ENCODE measurements at regions not wholly inside any gene's neighbourhood (a gene's known extent, or its start where the extent isn't known, plus 50 kb on each side); places are given as distances from the start of the nearest gene placed in this dataset.

- no peaks in the 10 kb centered on the region for H3K4me1 ChIP-seq (ENCODE audit: control insufficient read depth in 3 of 3, insufficient read depth in 3 of 3, low read length in 3 of 3)
- peaks cover 13 to 35% (median 21%) of the 10 kb centered on the region in 3 donors for H3K27me3 ChIP-seq (ENCODE audit: control insufficient read depth in 3 of 3, insufficient read depth in 3 of 3, low read length in 3 of 3)
- H3K4me3 ChIP-seq (ENCODE audit: low read length in 3 of 3) = no peak overlapping the region
- H3K9ac ChIP-seq (ENCODE audit: low read depth in 1 of 3, low read length in 3 of 3) = no peak overlapping the region
- no peaks in the 10 kb centered on the region for H3K36me3 ChIP-seq (ENCODE audit: control insufficient read depth in 3 of 3, insufficient read depth in 3 of 3, low read length in 3 of 3)
- no peaks in the 10 kb centered on the region for H3K9me3 ChIP-seq (ENCODE audit: control insufficient read depth in 3 of 3, low read length in 3 of 3)
- no peak overlapping the region for H3K27ac ChIP-seq (ENCODE audit: low read depth, low read length)
These were observed 153.0 kb upstream of the MYL2 start for GRCh38 chr12:111073370-111073769.

- H3K27ac ChIP-seq (ENCODE audit: low read depth, low read length) = no peak overlapping the region
- no peaks in the 10 kb centered on the region for H3K9me3 ChIP-seq (ENCODE audit: control insufficient read depth in 3 of 3, low read length in 3 of 3)
- H3K36me3 ChIP-seq (ENCODE audit: control insufficient read depth in 3 of 3, insufficient read depth in 3 of 3, low read length in 3 of 3) = no peaks in the 10 kb centered on the region
- H3K9ac ChIP-seq (ENCODE audit: low read depth in 1 of 3, low read length in 3 of 3) = no peak overlapping the region
- H3K4me3 ChIP-seq (ENCODE audit: low read length in 3 of 3) = no peak overlapping the region
- H3K4me1 ChIP-seq (ENCODE audit: control insufficient read depth in 3 of 3, insufficient read depth in 3 of 3, low read length in 3 of 3) = peaks cover 0 to 2% (median 0%) of the 10 kb centered on the region in 3 donors
- peaks cover 13 to 33% (median 21%) of the 10 kb centered on the region in 3 donors for H3K27me3 ChIP-seq (ENCODE audit: control insufficient read depth in 3 of 3, insufficient read depth in 3 of 3, low read length in 3 of 3)
These were observed 151.9 kb upstream of the MYL2 start for GRCh38 chr12:111072299-111072698.

DNA sequence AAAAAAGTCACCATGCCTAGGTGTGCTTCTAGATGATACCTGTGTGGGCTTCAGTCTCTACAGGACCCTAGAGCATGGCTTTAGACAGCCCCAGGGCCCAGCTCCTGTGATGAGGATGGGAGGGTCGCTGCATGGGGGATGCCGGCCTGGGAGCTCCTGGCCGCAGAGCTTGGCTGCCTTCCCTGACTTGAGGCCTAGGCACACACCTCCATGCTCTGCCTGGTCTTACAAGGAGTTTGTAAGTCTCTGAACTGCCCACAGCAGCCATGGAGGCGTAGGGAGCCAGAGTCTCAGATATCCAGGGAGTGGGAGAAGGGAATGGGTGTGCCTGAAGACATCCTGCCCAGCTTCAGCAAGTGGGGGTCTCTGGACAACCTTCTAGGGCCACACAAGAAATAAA lies 149.5 kb upstream of the MYL2 start:
- no peak overlapping the region for H3K9ac ChIP-seq (ENCODE audit: low read depth in 1 of 3, low read length in 3 of 3)
- H3K9me3 ChIP-seq (ENCODE audit: control insufficient read depth in 3 of 3, low read length in 3 of 3) = no peaks in the 10 kb centered on the region
- peaks cover 0 to 2% (median 0%) of the 10 kb centered on the region in 3 donors for H3K4me1 ChIP-seq (ENCODE audit: control insufficient read depth in 3 of 3, insufficient read depth in 3 of 3, low read length in 3 of 3)
- no peak overlapping the region for H3K27ac ChIP-seq (ENCODE audit: low read depth, low read length)
- H3K27me3 ChIP-seq (ENCODE audit: control insufficient read depth in 3 of 3, insufficient read depth in 3 of 3, low read length in 3 of 3) = peaks cover 7 to 25% (median 21%) of the 10 kb centered on the region in 3 donors
- no peaks in the 10 kb centered on the region for H3K36me3 ChIP-seq (ENCODE audit: control insufficient read depth in 3 of 3, insufficient read depth in 3 of 3, low read length in 3 of 3)
- no peak overlapping the region for H3K4me3 ChIP-seq (ENCODE audit: low read length in 3 of 3)

GRCh38 chr12:111068290-111068689 lies 147.9 kb upstream of the MYL2 start:
- Histone ChIP-seq H3K27me3 (ENCODE audit: control insufficient read depth in 3 of 3, insufficient read depth in 3 of 3, low read length in 3 of 3) (peaks cover 7 to 19% (median 16%) of the 10 kb centered on the region in 3 donors), H3K9me3 (ENCODE audit: control insufficient read depth in 3 of 3, low read length in 3 of 3) (no peaks in the 10 kb centered on the region), H3K4me1 (ENCODE audit: control insufficient read depth in 3 of 3, insufficient read depth in 3 of 3, low read length in 3 of 3) (peaks cover 0 to 2% (median 0%) of the 10 kb centered on the region in 3 donors), H3K4me3 (ENCODE audit: low read length in 3 of 3) (no peak overlapping the region), H3K27ac (ENCODE audit: low read depth, low read length) (no peak overlapping the region), H3K36me3 (ENCODE audit: control insufficient read depth in 3 of 3, insufficient read depth in 3 of 3, low read length in 3 of 3) (no peaks in the 10 kb centered on the region), H3K9ac (ENCODE audit: low read depth in 1 of 3, low read length in 3 of 3) (no peak overlapping the region)

DNA sequence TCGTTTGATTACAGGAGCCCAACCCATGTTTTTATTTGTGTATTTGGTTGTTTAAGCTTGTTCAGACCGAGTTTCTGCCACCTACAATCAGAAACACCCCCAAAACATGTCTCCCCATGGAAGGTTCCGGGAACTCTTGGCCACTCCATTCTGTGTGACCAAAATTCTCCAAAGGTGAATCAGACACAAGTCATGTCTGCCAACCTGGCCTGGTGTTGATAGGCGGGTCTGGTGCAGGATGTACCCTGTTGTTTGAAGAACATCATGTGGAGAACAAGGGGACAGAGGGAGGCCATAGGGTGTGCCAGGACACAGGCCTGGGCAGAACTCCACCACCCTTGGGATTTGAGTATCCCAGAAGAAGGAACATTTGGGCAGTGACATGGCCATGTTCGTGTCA lies 147.1 kb upstream of the MYL2 start:
- H3K9me3 ChIP-seq (ENCODE audit: control insufficient read depth in 3 of 3, low read length in 3 of 3) = no peaks in the 10 kb centered on the region
- no peak overlapping the region for H3K9ac ChIP-seq (ENCODE audit: low read depth in 1 of 3, low read length in 3 of 3)
- no peak overlapping the region for H3K27ac ChIP-seq (ENCODE audit: low read depth, low read length)
- H3K4me3 ChIP-seq (ENCODE audit: low read length in 3 of 3) = no peak overlapping the region
- H3K36me3 ChIP-seq (ENCODE audit: control insufficient read depth in 3 of 3, insufficient read depth in 3 of 3, low read length in 3 of 3) = no peaks in the 10 kb centered on the region
- H3K27me3 ChIP-seq (ENCODE audit: control insufficient read depth in 3 of 3, insufficient read depth in 3 of 3, low read length in 3 of 3) = peaks cover 6 to 18% (median 14%) of the 10 kb centered on the region in 3 donors
- peaks cover 0 to 2% (median 0%) of the 10 kb centered on the region in 3 donors for H3K4me1 ChIP-seq (ENCODE audit: control insufficient read depth in 3 of 3, insufficient read depth in 3 of 3, low read length in 3 of 3)

DNA sequence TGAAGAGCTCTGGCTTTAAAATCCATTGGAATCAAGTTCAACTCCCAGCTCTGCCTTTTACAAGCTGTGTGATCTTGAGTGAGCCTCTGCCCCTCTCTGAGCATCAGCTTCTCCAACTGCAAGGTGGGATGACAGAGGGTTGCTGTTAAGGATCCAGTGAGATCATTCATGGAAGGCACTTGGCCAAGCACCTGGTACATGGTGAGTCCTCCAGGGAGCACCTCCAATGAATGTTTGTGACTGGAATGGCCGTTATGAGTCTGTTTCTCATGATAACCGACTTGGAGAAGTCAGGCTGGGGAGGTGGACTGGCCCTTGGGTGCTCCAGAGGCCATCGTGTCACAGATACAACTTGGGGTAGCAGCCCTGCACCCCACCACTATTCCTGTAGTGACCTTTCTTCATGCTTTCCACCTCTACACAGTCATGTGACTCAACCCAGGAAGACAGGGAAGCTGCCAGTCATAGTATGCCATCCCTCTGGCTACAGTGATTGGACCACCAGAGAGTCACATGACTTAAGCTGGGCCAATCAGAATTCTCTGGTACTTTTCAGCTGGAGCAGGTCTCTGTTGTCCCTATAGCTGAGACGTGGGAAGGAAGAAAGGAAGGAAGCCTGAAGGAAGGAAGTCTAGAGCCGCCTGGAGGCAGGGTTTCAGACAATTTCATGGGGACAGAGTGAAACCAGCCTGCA lies 146.5 kb upstream of the MYL2 start:
- Histone ChIP-seq H3K27ac (ENCODE audit: low read depth, low read length) (no peak overlapping the region), H3K27me3 (ENCODE audit: control insufficient read depth in 3 of 3, insufficient read depth in 3 of 3, low read length in 3 of 3) (peaks cover 4 to 15% (median 14%) of the 10 kb centered on the region in 3 donors), H3K4me1 (ENCODE audit: control insufficient read depth in 3 of 3, insufficient read depth in 3 of 3, low read length in 3 of 3) (peaks cover 0 to 2% (median 0%) of the 10 kb centered on the region in 3 donors), H3K9me3 (ENCODE audit: control insufficient read depth in 3 of 3, low read length in 3 of 3) (no peaks in the 10 kb centered on the region), H3K4me3 (ENCODE audit: low read length in 3 of 3) (no peak overlapping the region), H3K36me3 (ENCODE audit: control insufficient read depth in 3 of 3, insufficient read depth in 3 of 3, low read length in 3 of 3) (no peaks in the 10 kb centered on the region), H3K9ac (ENCODE audit: low read depth in 1 of 3, low read length in 3 of 3) (no peak overlapping the region)

DNA sequence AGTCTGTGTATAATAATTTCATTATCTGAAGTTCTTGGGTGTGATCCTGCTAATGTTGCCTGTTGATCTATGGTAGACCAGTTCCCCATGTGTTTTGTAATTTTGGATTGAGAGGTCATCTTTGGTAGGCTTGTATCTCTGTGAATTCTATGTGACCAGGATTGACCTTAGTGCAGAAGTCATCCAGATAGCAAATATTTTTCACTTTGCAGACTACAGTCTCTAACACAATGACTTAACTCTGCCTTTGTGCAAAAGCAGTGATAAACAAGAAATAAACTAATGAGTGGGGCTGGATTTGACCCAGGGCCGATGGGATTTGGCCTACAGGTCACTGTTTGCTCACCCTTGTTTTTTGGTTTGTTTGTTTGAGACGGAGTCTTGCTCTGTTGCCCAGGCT lies 144.6 kb upstream of the MYL2 start:
- Histone ChIP-seq H3K4me3 (ENCODE audit: low read length in 3 of 3) (no peak overlapping the region), H3K27me3 (ENCODE audit: control insufficient read depth in 3 of 3, insufficient read depth in 3 of 3, low read length in 3 of 3) (peaks cover 4 to 13% (median 9%) of the 10 kb centered on the region in 3 donors), H3K9ac (ENCODE audit: low read depth in 1 of 3, low read length in 3 of 3) (no peak overlapping the region), H3K9me3 (ENCODE audit: control insufficient read depth in 3 of 3, low read length in 3 of 3) (no peaks in the 10 kb centered on the region), H3K4me1 (ENCODE audit: control insufficient read depth in 3 of 3, insufficient read depth in 3 of 3, low read length in 3 of 3) (peaks cover 0 to 2% (median 0%) of the 10 kb centered on the region in 3 donors), H3K27ac (ENCODE audit: low read depth, low read length) (no peak overlapping the region), H3K36me3 (ENCODE audit: control insufficient read depth in 3 of 3, insufficient read depth in 3 of 3, low read length in 3 of 3) (no peaks in the 10 kb centered on the region)

DNA sequence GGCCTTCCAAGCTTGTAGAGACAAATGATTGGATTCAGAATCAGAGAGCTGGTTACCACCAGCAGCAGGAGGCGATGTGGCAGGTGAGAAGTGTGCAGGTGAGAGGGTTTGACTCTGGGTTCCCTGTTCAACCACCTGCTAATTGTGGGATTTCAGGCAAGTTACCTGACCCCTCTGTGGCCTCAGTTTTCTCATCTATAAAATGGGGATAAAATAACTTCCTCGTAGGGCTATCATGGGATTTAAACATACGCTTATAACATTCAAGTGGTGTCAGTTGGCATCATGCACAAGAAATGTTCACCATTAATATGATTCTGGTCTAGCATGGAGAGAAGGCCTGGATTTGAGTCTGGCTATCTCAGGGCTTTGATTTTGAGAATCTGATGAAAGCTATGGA lies 143.8 kb upstream of the MYL2 start:
- Histone ChIP-seq H3K4me1 (ENCODE audit: control insufficient read depth in 3 of 3, insufficient read depth in 3 of 3, low read length in 3 of 3) (peaks cover 0 to 2% (median 0%) of the 10 kb centered on the region in 3 donors), H3K27ac (ENCODE audit: low read depth, low read length) (no peak overlapping the region), H3K27me3 (ENCODE audit: control insufficient read depth in 3 of 3, insufficient read depth in 3 of 3, low read length in 3 of 3) (peaks cover under 1 to 6% (median 4%) of the 10 kb centered on the region in 3 donors), H3K9me3 (ENCODE audit: control insufficient read depth in 3 of 3, low read length in 3 of 3) (no peaks in the 10 kb centered on the region), H3K36me3 (ENCODE audit: control insufficient read depth in 3 of 3, insufficient read depth in 3 of 3, low read length in 3 of 3) (no peaks in the 10 kb centered on the region), H3K4me3 (ENCODE audit: low read length in 3 of 3) (no peak overlapping the region), H3K9ac (ENCODE audit: low read depth in 1 of 3, low read length in 3 of 3) (no peak overlapping the region)

GRCh38 chr12:111063295-111064026 lies 143.1 kb upstream of the MYL2 start:
- Histone ChIP-seq H3K36me3 (ENCODE audit: control insufficient read depth in 3 of 3, insufficient read depth in 3 of 3, low read length in 3 of 3) (no peaks in the 10 kb centered on the region), H3K9ac (ENCODE audit: low read depth in 1 of 3, low read length in 3 of 3) (no peak overlapping the region), H3K27me3 (ENCODE audit: control insufficient read depth in 3 of 3, insufficient read depth in 3 of 3, low read length in 3 of 3) (peaks cover 0 to 4% (median 0%) of the 10 kb centered on the region in 3 donors), H3K4me3 (ENCODE audit: low read length in 3 of 3) (no peak overlapping the region), H3K4me1 (ENCODE audit: control insufficient read depth in 3 of 3, insufficient read depth in 3 of 3, low read length in 3 of 3) (peaks cover 0 to 2% (median 0%) of the 10 kb centered on the region in 3 donors), H3K9me3 (ENCODE audit: control insufficient read depth in 3 of 3, low read length in 3 of 3) (no peaks in the 10 kb centered on the region), H3K27ac (ENCODE audit: low read depth, low read length) (no peak overlapping the region)

Data from skeletal muscle tissue (tissue), 3 donors.